ENCODE measurements at regions not wholly inside any gene's neighbourhood (a gene's known extent, or its start where the extent isn't known, plus 50 kb on each side); places are given as distances from the start of the nearest gene placed in this dataset.

DNA sequence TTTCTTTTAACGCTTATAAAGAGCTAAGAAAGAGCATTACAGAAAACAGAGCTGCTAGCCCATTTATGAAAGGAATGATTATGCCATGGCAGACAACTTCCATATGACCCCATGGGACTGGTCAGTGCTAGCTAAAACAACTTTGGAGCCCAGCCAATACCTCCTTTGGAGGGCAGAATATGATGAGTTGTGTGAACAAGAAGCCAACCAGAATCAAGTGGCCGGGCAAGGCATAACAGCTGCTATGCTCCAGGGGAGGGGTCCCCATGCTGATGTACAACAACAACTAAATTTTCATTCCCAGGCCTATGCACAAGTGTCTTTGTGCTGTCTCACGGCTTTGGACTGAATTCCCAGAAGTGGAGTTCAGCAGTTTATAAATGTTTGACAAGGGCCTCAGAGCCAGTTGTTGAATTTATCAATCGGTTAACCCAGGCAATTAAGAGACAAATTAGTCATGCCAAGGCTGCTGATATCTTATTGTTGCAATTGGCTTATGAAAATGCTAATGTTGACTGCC lies 65.0 kb upstream of the ASCC3 start:
- TF ChIP-seq ZNF776 (CRISPR knock-in tag; IDR thresholded peaks at IDR 0.05): no peak
- no peak for TF ChIP-seq MAFF (IDR thresholded peaks at IDR 0.05; ENCODE audit: low read depth, low read length)
- TF ChIP-seq, protein P1, sequence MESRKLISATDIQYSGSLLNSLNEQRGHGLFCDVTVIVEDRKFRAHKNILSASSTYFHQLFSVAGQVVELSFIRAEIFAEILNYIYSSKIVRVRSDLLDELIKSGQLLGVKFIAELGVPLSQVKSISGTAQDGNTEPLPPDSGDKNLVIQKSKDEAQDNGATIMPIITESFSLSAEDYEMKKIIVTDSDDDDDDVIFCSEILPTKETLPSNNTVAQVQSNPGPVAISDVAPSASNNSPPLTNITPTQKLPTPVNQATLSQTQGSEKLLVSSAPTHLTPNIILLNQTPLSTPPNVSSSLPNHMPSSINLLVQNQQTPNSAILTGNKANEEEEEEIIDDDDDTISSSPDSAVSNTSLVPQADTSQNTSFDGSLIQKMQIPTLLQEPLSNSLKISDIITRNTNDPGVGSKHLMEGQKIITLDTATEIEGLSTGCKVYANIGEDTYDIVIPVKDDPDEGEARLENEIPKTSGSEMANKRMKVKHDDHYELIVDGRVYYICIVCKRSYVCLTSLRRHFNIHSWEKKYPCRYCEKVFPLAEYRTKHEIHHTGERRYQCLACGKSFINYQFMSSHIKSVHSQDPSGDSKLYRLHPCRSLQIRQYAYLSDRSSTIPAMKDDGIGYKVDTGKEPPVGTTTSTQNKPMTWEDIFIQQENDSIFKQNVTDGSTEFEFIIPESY (CRISPR knock-in tag; IDR thresholded peaks at IDR 0.05): no peak
- TF ChIP-seq U2AF1 (optimal IDR thresholded peaks at IDR 0.05; ENCODE audit: low read depth, low read length): no peak
- TF ChIP-seq BATF2 (CRISPR knock-in tag; IDR thresholded peaks at IDR 0.05): no peak
- TF ChIP-seq POGZ (CRISPR knock-in tag; IDR thresholded peaks at IDR 0.05): no peak
- TF ChIP-seq STAT6 (CRISPR knock-in tag; IDR thresholded peaks at IDR 0.05; ENCODE audit: borderline replicate concordance): no peak
- no peak for TF ChIP-seq TAF1 (CRISPR knock-in tag; IDR thresholded peaks at IDR 0.05)
- no peak for TF ChIP-seq CHD4 (IDR thresholded peaks at IDR 0.05; ENCODE audit: borderline replicate concordance, low read length)
- TF ChIP-seq, protein P2, sequence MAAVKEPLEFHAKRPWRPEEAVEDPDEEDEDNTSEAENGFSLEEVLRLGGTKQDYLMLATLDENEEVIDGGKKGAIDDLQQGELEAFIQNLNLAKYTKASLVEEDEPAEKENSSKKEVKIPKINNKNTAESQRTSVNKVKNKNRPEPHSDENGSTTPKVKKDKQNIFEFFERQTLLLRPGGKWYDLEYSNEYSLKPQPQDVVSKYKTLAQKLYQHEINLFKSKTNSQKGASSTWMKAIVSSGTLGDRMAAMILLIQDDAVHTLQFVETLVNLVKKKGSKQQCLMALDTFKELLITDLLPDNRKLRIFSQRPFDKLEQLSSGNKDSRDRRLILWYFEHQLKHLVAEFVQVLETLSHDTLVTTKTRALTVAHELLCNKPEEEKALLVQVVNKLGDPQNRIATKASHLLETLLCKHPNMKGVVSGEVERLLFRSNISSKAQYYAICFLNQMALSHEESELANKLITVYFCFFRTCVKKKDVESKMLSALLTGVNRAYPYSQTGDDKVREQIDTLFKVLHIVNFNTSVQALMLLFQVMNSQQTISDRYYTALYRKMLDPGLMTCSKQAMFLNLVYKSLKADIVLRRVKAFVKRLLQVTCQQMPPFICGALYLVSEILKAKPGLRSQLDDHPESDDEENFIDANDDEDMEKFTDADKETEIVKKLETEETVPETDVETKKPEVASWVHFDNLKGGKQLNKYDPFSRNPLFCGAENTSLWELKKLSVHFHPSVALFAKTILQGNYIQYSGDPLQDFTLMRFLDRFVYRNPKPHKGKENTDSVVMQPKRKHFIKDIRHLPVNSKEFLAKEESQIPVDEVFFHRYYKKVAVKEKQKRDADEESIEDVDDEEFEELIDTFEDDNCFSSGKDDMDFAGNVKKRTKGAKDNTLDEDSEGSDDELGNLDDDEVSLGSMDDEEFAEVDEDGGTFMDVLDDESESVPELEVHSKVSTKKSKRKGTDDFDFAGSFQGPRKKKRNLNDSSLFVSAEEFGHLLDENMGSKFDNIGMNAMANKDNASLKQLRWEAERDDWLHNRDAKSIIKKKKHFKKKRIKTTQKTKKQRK (IDR thresholded peaks at IDR 0.05; ENCODE audit: low read length): no peak
